Loucy (cell line): ENCODE measurements at regions not wholly inside any gene's neighbourhood (a gene's known extent, or its start where the extent isn't known, plus 50 kb on each side); places are given as distances from the start of the nearest gene placed in this dataset.

Experiments
- CTCF ChIP-seq: fragments of 200-600 bp; sonication (generic); conservative IDR thresholded peaks from 2 replicates; pipeline ENCODE4 v1.5.1; 2014; ENCODE audit warnings: mild to moderate bottlenecking, antibody characterized with exemption, low read length
- EZH2phosphoT487 ChIP-seq: fragments of 200-600 bp; IDR thresholded peaks from 2 replicates; pipeline ENCODE4 v1.6.1; 2018; ENCODE audit warnings: antibody characterized with exemption, mild to moderate bottlenecking, moderate library complexity, borderline replicate concordance

DNA sequence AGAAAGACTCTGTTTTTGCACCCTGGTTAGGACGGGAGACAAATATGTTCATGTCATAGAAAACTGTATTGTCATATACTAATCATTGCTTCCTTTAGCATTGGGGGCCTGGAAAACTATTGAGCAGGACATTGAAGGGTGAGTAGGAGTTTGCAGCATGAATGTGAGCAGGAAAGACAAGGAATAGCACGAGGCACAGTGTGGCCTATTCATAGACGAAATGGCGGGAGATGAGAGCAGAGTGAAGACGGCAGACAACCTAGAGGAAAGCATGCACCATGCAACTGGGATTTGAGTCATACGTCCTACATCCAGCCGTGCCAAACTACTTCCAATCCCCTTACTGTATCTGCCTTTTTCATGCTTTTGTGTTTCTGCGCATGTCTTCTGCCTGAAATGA is 508.1 kb downstream of the NTRK3 start:
- TF ChIP-seq CTCF (no peak), EZH2phosphoT487 (no peak)
